Adrenal gland (tissue), 9 donors: ENCODE measurements at regions not wholly inside any gene's neighbourhood (a gene's known extent, or its start where the extent isn't known, plus 50 kb on each side); places are given as distances from the start of the nearest gene placed in this dataset.

ENCODE experiments used
- DNase-seq, 7 donors: peaks; one replicate each; pipeline ENCODE4 v3.0.0-alpha.2; 2019 to 2020
- H3K27ac ChIP-seq, 5 donors: fragments of 200-600 bp; sonication (generic) in 4 of 5; 1 replicate in 3 of 5; 2 replicates in 2 of 5; pipeline versions ENCODE4 v1.5.1 to v1.8.0; 2016 to 2020; ENCODE audit warnings: mild to moderate bottlenecking in 1 of 5
- H3K27me3 ChIP-seq: fragments of 200-600 bp; 2 replicates; pipeline ENCODE4 v1.8.0; 2021
- H3K36me3 ChIP-seq, 2 donors: fragments of 200-600 bp; replicated peaks in 1 of 2; 1 replicate in 1 of 2; 2 replicates in 1 of 2; pipeline versions ENCODE4 v1.5.1 to v1.8.0; 2018 to 2022
- H3K4me1 ChIP-seq, 2 donors: fragments of 200-600 bp; replicated peaks in 1 of 2; 1 replicate in 1 of 2; 2 replicates in 1 of 2; pipeline versions ENCODE4 v1.5.1 to v1.8.0; 2018 to 2021
- H3K4me3 ChIP-seq, 4 donors: fragments of 200-600 bp; sonication (generic) in 3 of 4; one replicate each; pipeline ENCODE4 v1.5.1; 2016 to 2018
- H3K9me3 ChIP-seq, 3 donors: fragments of 200-600 bp; sonication (generic) in 1 of 3; replicated peaks in 1 of 3; 1 replicate in 2 of 3; 2 replicates in 1 of 3; pipeline versions ENCODE4 v1.5.1 to v1.8.0; 2016 to 2021
- POLR2A ChIP-seq, 2 donors: fragments of 450-650 bp; IDR thresholded peaks; one replicate each; pipeline ENCODE4 v1.6.1; 2017; ENCODE audit warnings: antibody characterized with exemption in 2 of 2, mild to moderate bottlenecking in 2 of 2, moderate library complexity in 1 of 2
- WGBS, 4 donors: extraction: QIAGEN DNeasy Blood & Tissue Kit in 2 of 4; methylation state at CpG; one replicate each; pipeline versions ENCODE4 v1.1.5 to v1.1.7; 2013 to 2017; 5-methylcytosine and 5-hydroxymethylcytosine counted together
- intact Hi-C, 2 donors: fragments of 100-400 bp; cut with DNase I; formaldehyde crosslinking; loops; one replicate each; pipeline versions ENCODE4 v1.14.1 to v1.15.0; 2022 to 2023
- TF ChIP-seq, protein P1 (sequence below), 6 experiments: fragments of 450-650 bp in 4 of 6; fragments of 200-600 bp in 2 of 6; sonication (generic) in 1 of 6; IDR thresholded peaks; 1 replicate in 5 of 6; 2 replicates in 1 of 6; pipeline versions ENCODE4 v1.5.1 to v1.8.0; 2016 to 2021; ENCODE audit warnings: antibody characterized with exemption in 6 of 6, mild to moderate bottlenecking in 2 of 6, moderate library complexity in 1 of 6
- donor health status: healthy with polysubstance abuse.
- donor health status: Bipolar disorder and iron deficiency.
- donor health status: DM: yes; HTN: yes; CAD: no.
- donor health status: DM: no; HTN: no; CAD: no.
- donor health status: DM: no; HTN: no; CAD: no.

DNA sequence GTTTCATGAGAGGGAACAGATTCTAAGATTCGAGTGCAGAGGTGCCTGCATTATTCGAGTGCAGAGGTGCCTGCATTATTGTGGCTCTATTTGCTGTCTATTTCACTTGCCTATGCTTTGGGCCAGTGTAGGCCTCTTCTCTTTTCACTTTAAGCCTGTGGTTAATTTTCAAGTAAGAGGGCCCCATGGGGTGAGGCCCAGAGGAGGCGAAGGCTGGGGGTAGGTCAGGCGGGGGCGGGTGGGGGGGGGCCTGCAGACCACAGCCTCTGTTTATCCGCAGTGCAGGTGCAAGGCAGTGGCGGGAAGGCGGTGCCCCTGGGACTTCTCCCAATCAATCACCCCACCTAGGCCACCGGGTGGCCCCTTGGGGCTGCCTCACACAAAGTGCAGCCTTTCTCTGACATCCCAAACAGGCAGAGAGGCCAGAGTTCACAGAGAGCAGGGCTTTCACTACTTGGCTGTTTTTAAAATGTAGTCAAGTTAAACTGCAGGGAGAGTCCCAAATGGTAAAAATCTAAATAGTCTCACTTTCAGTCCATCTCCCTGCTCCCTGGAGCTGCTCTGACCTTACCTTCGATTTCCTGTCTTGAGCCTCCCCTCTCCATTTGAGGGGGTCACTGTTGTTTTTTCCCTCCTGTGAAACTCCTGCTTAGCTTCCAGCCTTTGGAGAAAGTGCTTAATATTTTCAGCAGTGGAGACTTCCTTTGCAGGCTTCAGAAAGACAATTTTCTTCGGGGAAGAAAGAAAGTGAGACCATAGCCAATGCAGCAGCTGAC is 249.0 kb downstream of the DLEU7 start:
- 58 to 79% (median 72%) methylated on average over 6 to 11 of the region's 11 CpGs for WGBS, 4 donors
- no peak for DNase-seq
- TF ChIP-seq POLR2A (IDR thresholded peaks at IDR 0.05) = no peak
- TF ChIP-seq, protein P1, sequence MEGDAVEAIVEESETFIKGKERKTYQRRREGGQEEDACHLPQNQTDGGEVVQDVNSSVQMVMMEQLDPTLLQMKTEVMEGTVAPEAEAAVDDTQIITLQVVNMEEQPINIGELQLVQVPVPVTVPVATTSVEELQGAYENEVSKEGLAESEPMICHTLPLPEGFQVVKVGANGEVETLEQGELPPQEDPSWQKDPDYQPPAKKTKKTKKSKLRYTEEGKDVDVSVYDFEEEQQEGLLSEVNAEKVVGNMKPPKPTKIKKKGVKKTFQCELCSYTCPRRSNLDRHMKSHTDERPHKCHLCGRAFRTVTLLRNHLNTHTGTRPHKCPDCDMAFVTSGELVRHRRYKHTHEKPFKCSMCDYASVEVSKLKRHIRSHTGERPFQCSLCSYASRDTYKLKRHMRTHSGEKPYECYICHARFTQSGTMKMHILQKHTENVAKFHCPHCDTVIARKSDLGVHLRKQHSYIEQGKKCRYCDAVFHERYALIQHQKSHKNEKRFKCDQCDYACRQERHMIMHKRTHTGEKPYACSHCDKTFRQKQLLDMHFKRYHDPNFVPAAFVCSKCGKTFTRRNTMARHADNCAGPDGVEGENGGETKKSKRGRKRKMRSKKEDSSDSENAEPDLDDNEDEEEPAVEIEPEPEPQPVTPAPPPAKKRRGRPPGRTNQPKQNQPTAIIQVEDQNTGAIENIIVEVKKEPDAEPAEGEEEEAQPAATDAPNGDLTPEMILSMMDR (IDR thresholded peaks at IDR 0.05) = no peak
- no peaks in the 10 kb centered on the region for H3K36me3 ChIP-seq
- no peaks in the 10 kb centered on the region for H3K27me3 ChIP-seq
- H3K4me1 ChIP-seq = peaks cover 1 to 2% of the 10 kb centered on the region in 2 donors
- H3K4me3 ChIP-seq = no peak overlapping the region
- H3K27ac ChIP-seq = no peak overlapping the region
- intact Hi-C loops = no loop called here
- H3K9me3 ChIP-seq = no peaks in the 10 kb centered on the region

DNA sequence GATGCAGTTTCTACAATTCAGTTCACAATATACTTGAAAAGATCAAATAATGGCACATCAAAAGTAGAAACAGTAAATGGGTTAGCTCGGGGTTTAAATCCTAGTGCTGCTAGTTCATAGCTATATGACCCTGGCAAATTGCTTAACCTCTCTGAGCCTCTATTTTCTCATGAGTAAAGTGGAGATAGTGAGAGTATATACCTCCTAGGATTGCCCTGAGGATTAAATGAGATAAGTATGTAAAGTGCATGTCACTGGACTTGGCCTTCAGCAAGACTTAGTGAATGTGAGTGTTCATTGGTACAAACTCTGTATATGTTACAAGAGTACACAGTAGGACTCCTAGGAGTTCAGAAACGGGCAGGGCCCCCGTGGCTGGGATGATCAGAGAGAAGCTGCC is 248.3 kb downstream of the DLEU7 start:
- H3K4me1 ChIP-seq = no peaks in the 10 kb centered on the region
- DNase-seq = no peak
- H3K27ac ChIP-seq = no peak overlapping the region
- TF ChIP-seq, protein P1 (IDR thresholded peaks at IDR 0.05) = no peak
- TF ChIP-seq POLR2A (IDR thresholded peaks at IDR 0.05) = no peak
- 66 to 91% (median 88%) methylated on average over 3 of the region's 3 CpGs for WGBS, 4 donors
- no peaks in the 10 kb centered on the region for H3K27me3 ChIP-seq
- H3K36me3 ChIP-seq = no peaks in the 10 kb centered on the region
- H3K9me3 ChIP-seq = no peaks in the 10 kb centered on the region
- H3K4me3 ChIP-seq = no peak overlapping the region
- intact Hi-C loops = no loop called here

DNA sequence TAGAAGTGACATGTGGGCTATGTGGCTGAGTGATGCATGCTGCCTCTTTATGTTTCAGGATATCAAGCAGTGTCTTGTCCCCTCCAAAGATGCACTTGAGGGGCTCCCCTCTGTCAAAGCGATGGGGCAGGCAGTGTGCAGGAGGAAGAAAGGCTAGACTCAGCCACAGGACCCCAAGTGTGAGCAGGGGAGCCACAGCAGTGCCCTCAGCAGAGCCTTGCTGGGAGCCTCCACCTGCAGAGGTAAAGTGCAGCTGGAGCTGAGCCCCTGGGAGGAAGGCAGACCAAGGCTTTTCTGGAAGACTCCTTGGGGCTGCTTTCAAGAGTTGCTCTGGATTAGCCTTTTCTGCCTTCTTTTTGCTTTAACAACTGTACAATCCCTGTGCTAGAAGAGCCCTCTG is 247.3 kb downstream of the DLEU7 start:
- Histone ChIP-seq H3K4me3 (no peak overlapping the region), H3K27ac (no peak overlapping the region), H3K9me3 (no peaks in the 10 kb centered on the region), H3K36me3 (no peaks in the 10 kb centered on the region), H3K4me1 (no peaks in the 10 kb centered on the region), H3K27me3 (no peaks in the 10 kb centered on the region)
- DNase-seq = no peak
- 67 to 100% (median 96%) methylated on average over 1 of the region's 1 CpG for WGBS, 4 donors
- intact Hi-C loops = no loop called here
- no peak for TF ChIP-seq POLR2A (IDR thresholded peaks at IDR 0.05)
- TF ChIP-seq, protein P1 (IDR thresholded peaks at IDR 0.05) = no peak

- no peaks in the 10 kb centered on the region for H3K4me1 ChIP-seq
- DNase-seq = no peak
- no peaks in the 10 kb centered on the region for H3K27me3 ChIP-seq
- no peak for TF ChIP-seq POLR2A (IDR thresholded peaks at IDR 0.05)
- TF ChIP-seq, protein P1 (IDR thresholded peaks at IDR 0.05) = no peak
- H3K9me3 ChIP-seq = no peaks in the 10 kb centered on the region
- H3K36me3 ChIP-seq = no peaks in the 10 kb centered on the region
- intact Hi-C loops = no loop called here
- no peak overlapping the region for H3K27ac ChIP-seq
- H3K4me3 ChIP-seq = no peak overlapping the region
- 82 to 85% (median 83%) methylated on average over 2 of the region's 2 CpGs for WGBS, 4 donors
These were observed 246.7 kb downstream of the DLEU7 start for GRCh38 chr13:50596776-50597203.
